IMR-90 (cell line): ENCODE measurements at regions not wholly inside any gene's neighbourhood (a gene's known extent, or its start where the extent isn't known, plus 50 kb on each side); places are given as distances from the start of the nearest gene placed in this dataset.

ENCODE experiments used
- ATAC-seq: fragments of 200-7000 bp; cut with Tn5 transposase; 2 replicates; pipeline ENCODE4 v1.9.1; 2020; ENCODE audit warnings: low read depth, mild to moderate bottlenecking, moderate library complexity
- BruUV-seq: library from RNA; stranded (reverse); fragments of 400-500 nt; replicated peaks from 2 replicates; lab custom pipeline; 2021; lab: Mats Ljungman, UMichigan
- CTCF ChIA-PET: fragments of 300-600 bp; formaldehyde crosslinking; extraction: SDS; loops from one replicate; lab custom pipeline; 2021; ENCODE audit warnings: antibody characterized with exemption; lab: Yijun Ruan, JAX
- POLR2A ChIA-PET: fragments of 300-600 bp; sonication (Branson Sonifier 250); formaldehyde crosslinking; loops from one replicate; lab custom pipeline; 2022; ENCODE audit warnings: antibody characterized with exemption; ENCODE audit not compliant: unreplicated experiment; lab: Charles Lee
- DNase-seq: peaks from one replicate; pipeline ENCODE4 v3.0.0; 2013
- H2AFZ ChIP-seq: replicated peaks from 2 replicates; pipeline ENCODE3; 2013; ENCODE audit warnings: low read length, mild to moderate bottlenecking; ENCODE audit not compliant: poor library complexity
- H2AK5ac ChIP-seq: 2 replicates; pipeline ENCODE4 v1.6.1; 2013; ENCODE audit warnings: low read depth, low read length, inconsistent platforms
- H2AK9ac ChIP-seq: replicated peaks from 2 replicates; pipeline ENCODE3; 2013; ENCODE audit warnings: mild to moderate bottlenecking, low read depth, low read length, moderate library complexity; ENCODE audit not compliant: poor library complexity
- H2BK120ac ChIP-seq: 2 replicates; pipeline ENCODE4 v1.6.1; 2013; ENCODE audit warnings: low read depth, low read length, inconsistent platforms
- H2BK15ac ChIP-seq: 3 replicates; pipeline ENCODE4 v1.6.1; 2013; ENCODE audit warnings: low read depth, low read length, inconsistent platforms
- H2BK20ac ChIP-seq: 2 replicates; pipeline ENCODE4 v1.6.1; 2013; ENCODE audit warnings: low read depth, mild to moderate bottlenecking, inconsistent platforms, low read length, moderate library complexity
- H2BK5ac ChIP-seq: 2 replicates; pipeline ENCODE4 v1.6.1; 2013; ENCODE audit warnings: mild to moderate bottlenecking, low read depth, low read length, inconsistent platforms; ENCODE audit not compliant: poor library complexity, severe bottlenecking
- H3K14ac ChIP-seq: replicated peaks from 2 replicates; pipeline ENCODE4 v1.6.1; 2013; ENCODE audit warnings: low read depth, low read length, inconsistent platforms
- H3K18ac ChIP-seq: 2 replicates; pipeline ENCODE4 v1.6.1; 2013; ENCODE audit warnings: low read depth, low read length, control low read depth
- H3K23ac ChIP-seq: 2 replicates; pipeline ENCODE4 v1.6.1; 2013; ENCODE audit warnings: low read depth, low read length, inconsistent platforms
- H3K27ac ChIP-seq: 2 replicates; pipeline ENCODE4 v1.5.1; 2013; ENCODE audit warnings: mild to moderate bottlenecking, control low read depth, low read length; ENCODE audit not compliant: insufficient read depth
- H3K27me3 ChIP-seq: 2 replicates; pipeline ENCODE4 v1.6.1; 2013; ENCODE audit warnings: low read length; ENCODE audit not compliant: control insufficient read depth, insufficient read depth
- H3K36me3 ChIP-seq: 2 replicates; pipeline ENCODE4 v1.6.1; 2013; ENCODE audit warnings: low read length, mixed read lengths; ENCODE audit not compliant: control insufficient read depth, insufficient read depth
- H3K4ac ChIP-seq: 2 replicates; pipeline ENCODE4 v1.6.1; 2013; ENCODE audit warnings: low read depth, low read length, inconsistent platforms
- H3K4me1 ChIP-seq: 2 replicates; pipeline ENCODE4 v1.6.1; 2013; ENCODE audit warnings: low read length, mixed read lengths; ENCODE audit not compliant: control insufficient read depth, insufficient read depth
- H3K4me2 ChIP-seq: 2 replicates; pipeline ENCODE4 v1.6.1; 2013; ENCODE audit warnings: low read depth, mild to moderate bottlenecking, control low read depth, low read length, moderate library complexity
- H3K4me3 ChIP-seq: 2 replicates; pipeline ENCODE4 v1.5.1; 2013; ENCODE audit warnings: low read depth, mild to moderate bottlenecking, control low read depth, low read length, moderate library complexity; ENCODE audit not compliant: insufficient read depth
- H3K56ac ChIP-seq: 2 replicates; pipeline ENCODE4 v1.6.1; 2013; ENCODE audit warnings: low read length, inconsistent platforms; ENCODE audit not compliant: insufficient read depth; ENCODE audit errors: extremely low read depth
- H3K79me1 ChIP-seq, 2 experiments: 2 replicates each; pipeline ENCODE4 v1.6.1; 2013; ENCODE audit warnings: low read length in 2 of 2, inconsistent platforms in 1 of 2, low read depth in 1 of 2
- H3K9ac ChIP-seq: 2 replicates; pipeline ENCODE4 v1.6.1; 2013; ENCODE audit warnings: low read depth, low read length, control low read depth
- H3K9me1 ChIP-seq: 2 replicates; pipeline ENCODE4 v1.6.1; 2013; ENCODE audit warnings: low read length, inconsistent platforms; ENCODE audit not compliant: insufficient read depth
- H3K9me3 ChIP-seq: 2 replicates; pipeline ENCODE4 v1.6.1; 2013; ENCODE audit warnings: low read length; ENCODE audit not compliant: control insufficient read depth, insufficient read depth
- H4K20me1 ChIP-seq: 2 replicates; pipeline ENCODE4 v1.6.1; 2013; ENCODE audit warnings: low read length, inconsistent platforms; ENCODE audit not compliant: insufficient read depth
- H4K5ac ChIP-seq: 2 replicates; pipeline ENCODE4 v1.6.1; 2013; ENCODE audit warnings: mild to moderate bottlenecking, low read depth, low read length, control low read depth
- H4K8ac ChIP-seq, 2 experiments: 2 replicates each; pipeline ENCODE4 v1.6.1; 2013; ENCODE audit warnings: low read depth in 2 of 2, low read length in 2 of 2, control low read depth in 1 of 2, inconsistent platforms in 1 of 2
- H4K91ac ChIP-seq: 2 replicates; pipeline ENCODE4 v1.6.1; 2013; ENCODE audit warnings: low read depth, low read length, inconsistent platforms; ENCODE audit not compliant: insufficient read depth
- CTCF ChIP-seq: conservative IDR thresholded peaks from 2 replicates; pipeline ENCODE4 v1.5.1; 2012; ENCODE audit warnings: mild to moderate bottlenecking, low read depth, low read length, improper control_type of control experiment
- ELK1 ChIP-seq: fragments of 150-350 bp; IDR thresholded peaks from 2 replicates; pipeline ENCODE4 v1.6.1; 2016; ENCODE audit warnings: low read depth, mild to moderate bottlenecking, low read length, moderate library complexity, borderline replicate concordance
- MAFK ChIP-seq: IDR thresholded peaks from 2 replicates; pipeline ENCODE4 v1.6.1; 2012; ENCODE audit warnings: low read depth, low read length, improper control_type of control experiment
- MAZ ChIP-seq: IDR thresholded peaks from 2 replicates; pipeline ENCODE4 v1.6.1; 2012; ENCODE audit warnings: low read depth, mild to moderate bottlenecking, low read length, improper control_type of control experiment, moderate library complexity, borderline replicate concordance
- NFE2L2 ChIP-seq: fragments of 150-350 bp; IDR thresholded peaks from 2 replicates; pipeline ENCODE4 v1.6.1; 2016; ENCODE audit warnings: low read depth, mild to moderate bottlenecking, low read length
- POLR2A ChIP-seq: IDR thresholded peaks from 2 replicates; pipeline ENCODE4 v1.6.1; 2012; ENCODE audit warnings: mild to moderate bottlenecking, low read depth, low read length
- RCOR1 ChIP-seq: IDR thresholded peaks from 2 replicates; pipeline ENCODE4 v1.6.1; 2012; ENCODE audit warnings: mild to moderate bottlenecking, low read length, improper control_type of control experiment; ENCODE audit not compliant: insufficient replicate concordance
- SMC3 ChIP-seq: fragments of 150-350 bp; IDR thresholded peaks from 2 replicates; pipeline ENCODE4 v1.6.1; 2016; ENCODE audit warnings: low read depth, mild to moderate bottlenecking, antibody characterized with exemption, low read length, moderate library complexity
- WGBS, 2 experiments: methylation state at CpG; one replicate each; pipeline versions ENCODE4 v1.1.5 to v1.1.7; 2013; ENCODE audit warnings: missing lambda C conversion rate in 2 of 2; ENCODE audit not compliant: insufficient read length in 1 of 2; ENCODE audit errors: extremely low coverage in 2 of 2; 5-methylcytosine and 5-hydroxymethylcytosine counted together
- dilution Hi-C: fragments of 300-500 bp; cut with HindIII; formaldehyde crosslinking; loops from one replicate; pipeline ENCODE4 v1.14.3; 2018; ENCODE audit warnings: low sequenced_read_pairs; ENCODE audit not compliant: unreplicated experiment
- in situ Hi-C: fragments of 300-500 bp; cut with MboI; formaldehyde crosslinking; loops from 3 replicates; pipeline ENCODE4 v1.14.3; 2019; ENCODE audit warnings: low sequenced_read_pairs, inconsistent platforms, mixed read lengths
- intact Hi-C: fragments of 100-400 bp; cut with micrococcal nuclease; formaldehyde crosslinking; loops from 2 replicates; pipeline ENCODE4 v1.10.0; 2022

DNA sequence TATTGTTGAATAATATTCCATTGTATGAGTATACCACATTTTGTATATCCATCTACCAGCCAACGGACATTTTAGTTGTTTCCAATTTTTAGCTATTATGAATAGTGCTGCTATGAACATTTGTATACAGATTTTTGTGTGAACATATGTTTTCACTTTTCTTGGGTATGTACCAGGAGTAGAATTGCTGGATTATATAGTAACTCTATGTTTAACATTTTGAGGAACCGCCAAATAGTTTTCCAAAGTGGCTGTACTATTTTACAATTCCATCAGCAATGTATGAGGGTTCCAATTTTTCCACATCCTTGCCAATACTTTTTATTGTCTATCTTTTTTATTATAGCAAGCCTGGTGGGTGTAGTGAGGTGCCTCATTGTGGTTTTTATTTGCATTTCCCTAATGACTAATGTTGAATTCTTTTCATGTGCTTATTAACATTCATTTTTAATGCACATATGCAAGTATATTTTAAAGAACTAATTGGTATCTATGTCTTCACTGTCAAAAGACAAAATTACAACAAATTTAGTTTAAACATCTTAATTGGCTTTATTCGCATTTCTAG lies 77.5 kb upstream of the PIAS1 start:
- ATAC-seq (no peak), DNase-seq (no peak)
- Histone ChIP-seq H3K4ac (no peak overlapping the region), H3K79me1 (no peaks in the 10 kb centered on the region), H3K23ac (no peak overlapping the region), H2BK5ac (no peak overlapping the region), H4K5ac (no peak overlapping the region), H4K20me1 (no peaks in the 10 kb centered on the region), H3K9me3 (peaks cover under 1% of the 10 kb centered on the region; the same call in 1 of the 2 replicates), H3K9ac (no peak overlapping the region), H4K91ac (no peak overlapping the region), H3K4me2 (no peak overlapping the region), H3K14ac (no peak overlapping the region), H3K9me1 (0 out of 2 replicates have a peak, but pooled peaks cover 3% of the 10 kb centered on the region), H2BK120ac (no peak overlapping the region), H4K8ac (no peak overlapping the region), H3K56ac (no peak overlapping the region), H2AFZ (no peak overlapping the region), H2BK15ac (no peak overlapping the region), H3K36me3 (no peaks in the 10 kb centered on the region), H3K4me3 (no peak overlapping the region), H3K27ac (no peak overlapping the region), H3K27me3 (peaks cover 14% of the 10 kb centered on the region), H2AK5ac (no peak overlapping the region), H2BK20ac (no peak overlapping the region), H2AK9ac (no peak overlapping the region), H3K18ac (no peak overlapping the region), H3K4me1 (no peaks in the 10 kb centered on the region)
- intact Hi-C loops (no loop called here), in situ Hi-C loops (no loop called here), dilution Hi-C loops (no loop called here)
- BruUV-seq: no TSS peak
- no CpG with 5 or more reads among the region's 3 CpGs for WGBS, 2 experiments
- POLR2A ChIA-PET: no interaction called here
- TF ChIP-seq NFE2L2: no peak
- no peak for TF ChIP-seq MAFK
- TF ChIP-seq ELK1: no peak
- no peak for TF ChIP-seq RCOR1
- TF ChIP-seq POLR2A: no peak
- TF ChIP-seq CTCF: no peak
- no peak for TF ChIP-seq SMC3
- TF ChIP-seq MAZ: no peak
- CTCF ChIA-PET: no interaction called here
